22Rv1 (cell line): ENCODE measurements at regions not wholly inside any gene's neighbourhood (a gene's known extent, or its start where the extent isn't known, plus 50 kb on each side); places are given as distances from the start of the nearest gene placed in this dataset.

Source experiments
- ZFX ChIP-seq: fragments of 450-650 bp; IDR thresholded peaks from 2 replicates; pipeline ENCODE4 v1.6.1; 2017; ENCODE audit warnings: antibody characterized with exemption, borderline replicate concordance
- TF ChIP-seq, protein P1 (sequence below): fragments of 450-650 bp; IDR thresholded peaks from 2 replicates; pipeline ENCODE4 v1.5.1; 2017; ENCODE audit warnings: mild to moderate bottlenecking

DNA sequence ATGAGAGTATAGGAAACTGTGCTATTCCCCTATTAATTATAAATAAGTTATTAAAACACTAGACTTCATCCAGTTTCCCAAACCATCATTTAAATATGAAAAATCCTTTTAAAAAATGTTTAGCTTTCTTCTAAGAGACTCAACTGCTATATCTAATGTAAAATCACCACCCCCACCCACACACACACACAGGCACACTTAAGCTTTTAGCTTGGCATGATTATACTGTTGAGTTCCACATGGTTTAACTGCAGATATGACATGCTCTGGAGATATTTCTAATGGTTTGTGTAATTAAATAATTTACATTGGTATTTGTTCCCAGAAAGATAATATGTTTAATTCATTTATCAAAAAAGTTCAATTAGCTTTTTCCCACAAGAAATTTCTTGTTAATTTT lies 1700.1 kb upstream of the SLC10A2 start:
- TF ChIP-seq, protein P1, sequence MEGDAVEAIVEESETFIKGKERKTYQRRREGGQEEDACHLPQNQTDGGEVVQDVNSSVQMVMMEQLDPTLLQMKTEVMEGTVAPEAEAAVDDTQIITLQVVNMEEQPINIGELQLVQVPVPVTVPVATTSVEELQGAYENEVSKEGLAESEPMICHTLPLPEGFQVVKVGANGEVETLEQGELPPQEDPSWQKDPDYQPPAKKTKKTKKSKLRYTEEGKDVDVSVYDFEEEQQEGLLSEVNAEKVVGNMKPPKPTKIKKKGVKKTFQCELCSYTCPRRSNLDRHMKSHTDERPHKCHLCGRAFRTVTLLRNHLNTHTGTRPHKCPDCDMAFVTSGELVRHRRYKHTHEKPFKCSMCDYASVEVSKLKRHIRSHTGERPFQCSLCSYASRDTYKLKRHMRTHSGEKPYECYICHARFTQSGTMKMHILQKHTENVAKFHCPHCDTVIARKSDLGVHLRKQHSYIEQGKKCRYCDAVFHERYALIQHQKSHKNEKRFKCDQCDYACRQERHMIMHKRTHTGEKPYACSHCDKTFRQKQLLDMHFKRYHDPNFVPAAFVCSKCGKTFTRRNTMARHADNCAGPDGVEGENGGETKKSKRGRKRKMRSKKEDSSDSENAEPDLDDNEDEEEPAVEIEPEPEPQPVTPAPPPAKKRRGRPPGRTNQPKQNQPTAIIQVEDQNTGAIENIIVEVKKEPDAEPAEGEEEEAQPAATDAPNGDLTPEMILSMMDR, result no peak
- no peak for TF ChIP-seq ZFX
